GM18519 (cell line): ENCODE measurements at regions not wholly inside any gene's neighbourhood (a gene's known extent, or its start where the extent isn't known, plus 50 kb on each side); places are given as distances from the start of the nearest gene placed in this dataset.
"Not testable (repeated sequence)": the region's sequence is repeated elsewhere in the genome, so short reads cannot be mapped to it uniquely, and the experiment has no call there.

Source experiments
- ATAC-seq: cut with Tn5 transposase; IDR thresholded peaks from one replicate; pipeline ENCODE4 v1.9.1; 2021; ENCODE audit warnings: mild to moderate bottlenecking, moderate library complexity; ENCODE audit not compliant: unreplicated experiment, low FRiP score

DNA sequence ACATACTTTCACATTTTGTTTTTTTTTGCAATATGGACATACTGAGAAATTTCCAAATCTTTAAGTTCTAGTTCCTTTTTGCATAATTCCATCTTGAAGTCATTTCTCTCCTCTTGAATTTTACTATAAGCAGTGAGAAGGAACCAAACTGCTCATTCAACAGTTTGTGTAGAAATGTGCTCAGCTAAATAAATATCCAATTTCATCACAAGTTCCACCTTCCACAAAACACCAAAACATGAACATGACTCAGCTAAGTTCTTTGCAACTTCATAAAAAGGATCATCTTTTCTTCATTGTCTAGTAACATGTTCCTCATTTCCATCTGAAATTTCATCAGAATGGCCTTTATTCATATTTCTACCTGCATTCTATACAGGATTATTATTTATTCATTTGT is 77.3 kb upstream of the FGF13 start:
- no peak for ATAC-seq

DNA sequence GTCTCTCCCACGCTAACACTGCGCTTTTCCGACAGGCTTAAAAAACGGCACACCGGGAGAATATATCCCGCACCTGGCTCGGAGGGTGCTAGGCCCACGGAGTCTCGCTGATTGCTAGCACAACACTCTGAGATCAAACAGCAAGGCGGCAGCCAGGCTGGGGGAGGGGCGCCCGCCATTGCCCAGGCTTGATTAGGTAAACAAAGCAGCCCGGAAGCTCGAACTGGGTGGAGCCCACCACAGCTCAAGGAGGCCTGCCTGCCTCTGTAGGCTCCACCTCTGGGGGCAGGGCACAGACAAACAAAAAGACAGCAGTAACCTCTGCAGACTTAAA is 67.0 kb upstream of the FGF13 start:
- not testable (repeated sequence) for ATAC-seq

DNA sequence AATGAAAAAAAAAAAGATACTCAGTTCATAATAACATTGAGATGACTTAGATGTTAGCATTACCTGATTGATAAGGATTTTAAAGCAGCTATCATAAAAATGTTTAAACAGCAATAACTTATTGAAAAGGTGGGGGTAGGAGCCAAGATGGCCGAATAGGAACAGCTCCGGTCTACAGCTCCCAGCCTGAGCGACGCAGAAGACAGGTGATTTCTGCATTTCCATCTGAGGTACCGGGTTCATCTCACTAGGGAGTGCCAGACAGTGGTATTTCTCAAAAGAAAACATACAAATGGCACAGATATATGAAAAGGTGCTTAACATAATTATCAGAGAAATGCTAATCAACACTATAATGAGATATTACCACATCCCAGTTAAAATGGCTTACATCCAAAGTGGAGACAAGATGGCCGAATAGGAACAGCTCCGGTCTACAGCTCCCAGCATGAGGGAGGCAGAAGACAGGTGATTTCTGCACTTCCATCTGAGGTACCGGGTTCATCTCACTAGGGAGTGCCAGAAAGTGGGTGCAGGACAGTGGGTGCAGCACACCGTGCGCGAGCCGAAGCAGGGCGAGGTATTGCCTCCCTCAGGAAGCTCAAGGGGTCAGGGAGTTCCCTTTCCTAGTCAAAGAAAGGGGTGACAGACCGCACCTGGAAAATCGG is 66.5 kb upstream of the FGF13 start:
- ATAC-seq, result not testable (repeated sequence)

DNA sequence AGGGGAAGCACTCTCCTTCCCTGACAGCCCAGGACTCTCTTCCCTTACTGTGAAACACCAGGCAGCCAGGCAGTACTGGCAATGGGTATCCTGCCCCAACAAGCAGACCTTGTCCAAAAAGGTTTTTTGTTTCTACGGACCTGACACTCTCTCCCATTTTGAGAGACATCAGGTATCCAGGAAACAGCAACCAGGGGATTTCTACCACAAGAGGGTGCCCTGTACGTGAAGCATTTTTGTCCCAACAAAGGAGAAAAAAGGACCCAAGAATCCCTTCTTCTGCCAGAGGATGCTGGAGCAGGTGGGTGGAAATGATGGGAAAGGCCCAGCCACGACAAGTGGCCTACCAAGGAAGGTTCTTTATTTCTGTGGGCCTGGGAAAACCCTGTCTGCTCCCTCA is 65.7 kb upstream of the FGF13 start:
- no peak for ATAC-seq

DNA sequence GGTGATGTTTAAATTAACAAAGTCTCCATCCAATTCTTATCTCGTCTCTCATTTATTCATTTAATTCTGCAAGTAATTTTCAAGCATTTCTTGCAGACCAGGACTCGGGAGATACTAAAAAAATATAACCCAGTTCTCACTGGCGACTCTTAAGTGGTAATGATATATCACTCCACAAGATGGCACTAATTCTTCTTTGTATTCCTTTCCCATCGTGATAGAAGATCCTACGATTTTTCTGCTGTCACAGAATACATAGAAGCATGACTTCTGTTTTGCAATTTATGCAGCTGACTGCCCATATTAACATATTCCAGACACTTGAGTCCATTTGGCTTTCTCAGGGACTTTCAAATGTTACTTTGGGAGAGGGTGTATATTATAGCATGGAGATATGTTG is 64.0 kb upstream of the FGF13 start:
- ATAC-seq, result no peak

DNA sequence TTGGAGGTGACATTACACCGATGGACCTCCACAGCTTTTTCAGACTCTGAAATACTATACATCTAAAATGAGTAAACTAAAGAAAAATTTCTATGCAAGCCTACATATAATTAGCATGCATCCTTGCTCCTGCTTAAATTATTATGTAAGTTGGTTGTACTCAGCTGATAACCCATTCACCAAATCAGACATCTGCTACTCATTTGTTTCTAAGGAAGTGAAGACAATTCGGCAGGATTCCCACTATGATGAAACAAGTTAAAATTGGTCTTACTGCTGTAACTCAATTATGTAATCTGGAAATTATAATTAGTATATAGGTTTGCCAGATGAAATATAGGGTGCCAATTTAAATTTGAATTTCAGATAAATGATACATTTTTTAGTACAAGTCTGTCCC is 59.5 kb upstream of the FGF13 start:
- ATAC-seq, result no peak

DNA sequence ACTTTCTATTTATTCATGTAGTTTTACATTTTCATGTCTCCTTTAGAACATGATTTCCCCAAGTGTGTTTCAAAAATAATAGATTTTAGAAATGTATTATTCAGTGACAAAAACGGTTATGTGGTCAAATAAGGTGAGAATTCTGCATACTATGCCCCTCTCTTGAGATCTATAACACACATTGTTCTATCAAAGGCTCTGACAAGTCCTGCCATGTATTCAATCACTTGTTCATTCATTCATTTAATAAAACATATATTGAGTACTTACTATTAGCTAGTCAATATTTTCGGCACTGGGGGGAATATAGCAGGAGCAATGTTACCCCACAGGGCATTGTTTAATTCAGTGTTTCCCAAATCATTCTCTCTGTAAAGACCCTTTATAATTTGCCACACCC is 58.4 kb upstream of the FGF13 start:
- ATAC-seq, result no peak

DNA sequence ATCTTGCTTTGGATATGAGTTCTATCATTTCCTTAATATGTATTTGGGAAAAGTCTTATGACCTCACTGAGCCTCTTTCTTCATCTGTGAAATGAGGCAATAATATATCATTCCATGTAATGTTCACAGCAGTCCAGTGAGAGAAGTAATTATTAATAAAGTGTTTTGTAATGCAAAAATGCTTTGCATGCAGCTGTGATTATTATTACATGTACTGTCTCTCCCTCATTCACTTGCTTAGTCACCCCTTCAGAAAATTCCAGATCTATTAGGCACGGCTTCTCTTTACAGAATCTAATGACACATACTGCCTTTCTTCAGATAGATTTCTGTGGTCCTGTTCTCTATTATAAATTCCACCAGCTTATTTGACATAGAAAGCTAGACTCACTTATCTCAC is 53.5 kb upstream of the FGF13 start:
- ATAC-seq, result no peak

DNA sequence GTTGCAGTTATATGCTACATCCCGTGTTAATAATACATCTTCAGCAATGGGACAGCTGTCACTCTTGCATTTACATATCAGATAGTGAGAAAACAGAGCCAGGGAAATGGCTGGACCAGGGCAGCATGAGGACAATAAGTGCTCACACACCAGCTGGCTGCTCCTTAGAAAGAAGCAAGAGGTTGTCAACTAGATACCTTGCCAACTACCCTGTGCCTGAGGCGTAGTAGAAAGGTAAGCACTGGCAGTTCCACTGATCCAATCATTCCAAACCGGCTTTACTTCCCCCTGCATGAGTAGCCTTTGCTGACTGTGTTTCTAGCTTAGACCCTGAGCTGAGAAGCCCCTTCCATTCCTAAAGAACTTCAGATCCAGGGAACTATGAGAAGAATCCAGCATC is 52.2 kb upstream of the FGF13 start:
- ATAC-seq, result no peak

DNA sequence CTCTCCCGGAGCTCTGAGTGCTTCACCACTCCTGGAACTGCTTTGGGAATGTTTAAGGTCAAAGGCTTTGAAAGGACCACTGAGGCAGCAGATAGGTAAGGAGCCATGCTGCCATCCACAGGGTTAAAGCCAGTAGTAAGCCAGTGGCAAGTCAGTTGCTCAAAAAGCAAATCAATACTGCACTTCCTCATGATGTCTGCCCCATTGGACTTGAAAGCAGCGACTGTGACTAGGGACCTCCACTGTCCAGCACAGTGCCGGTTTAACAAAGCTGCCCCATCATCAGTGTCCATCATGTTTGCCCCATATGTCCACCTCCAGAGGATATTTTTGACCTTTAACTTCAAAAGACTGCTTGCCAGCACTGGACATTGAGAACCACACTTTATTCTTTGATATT is 49.9 kb upstream of the FGF13 start:
- no peak for ATAC-seq
